CD4-positive, alpha-beta T cell treated with Interleukin-15 for 4 hours (primary cell): ENCODE measurements at regions not wholly inside any gene's neighbourhood (a gene's known extent, or its start where the extent isn't known, plus 50 kb on each side); places are given as distances from the start of the nearest gene placed in this dataset.

ENCODE experiments used
- DNase-seq: peaks from one replicate; pipeline ENCODE4 v3.0.0-alpha.2; 2020; ENCODE audit warnings: low spot score

DNA sequence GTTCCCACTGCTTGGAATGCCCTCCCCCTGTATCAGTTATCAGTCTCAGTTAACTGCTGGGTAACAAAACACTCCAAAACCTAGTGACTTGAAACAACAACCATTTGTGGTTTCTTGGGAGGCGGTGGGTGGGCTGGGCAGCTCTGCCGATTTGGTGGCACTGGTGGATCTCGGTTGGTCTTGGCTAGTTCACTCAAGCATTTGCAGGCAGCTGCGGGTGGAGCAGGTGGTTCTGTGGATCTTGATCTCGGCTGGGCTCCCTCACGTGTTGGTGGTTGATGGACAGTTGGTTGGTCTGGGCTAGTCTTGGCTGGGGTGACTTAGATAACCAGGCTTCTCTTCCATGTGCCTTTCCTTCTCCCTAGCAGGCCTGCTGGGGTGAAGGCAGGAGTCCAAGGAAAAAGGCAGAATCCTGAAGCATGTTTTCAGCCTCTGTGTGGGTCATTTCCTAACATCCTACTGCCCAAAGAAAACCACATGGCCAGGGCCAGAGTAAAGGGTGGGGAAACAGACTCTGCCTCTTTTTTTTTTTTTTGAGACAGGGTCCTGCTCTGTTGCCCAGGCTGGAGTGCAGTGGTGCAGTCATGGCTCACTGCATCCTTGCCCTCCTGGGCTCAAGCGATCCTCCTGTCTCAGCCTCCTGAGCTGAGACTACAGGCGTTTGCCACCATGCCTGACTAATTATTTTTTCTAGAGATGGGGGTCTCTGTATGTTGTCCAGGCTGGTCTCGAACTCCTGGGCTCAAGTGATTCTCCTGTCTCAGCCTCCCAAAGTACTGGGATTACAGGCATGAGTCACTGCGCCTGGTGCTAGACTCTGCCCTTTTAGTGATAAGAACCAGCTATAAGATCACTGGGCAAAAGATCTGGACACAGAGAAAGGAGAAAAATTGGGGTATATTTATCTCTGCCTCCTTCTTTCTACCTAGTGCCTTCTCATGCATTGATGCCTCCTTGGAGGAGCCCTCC, 183.7 kb downstream of the RGS3 start:
- no peak for DNase-seq

- DNase-seq = no peak
Observed at GRCh38 chr9:113648048-113648447, 184.5 kb downstream of the RGS3 start.

DNA sequence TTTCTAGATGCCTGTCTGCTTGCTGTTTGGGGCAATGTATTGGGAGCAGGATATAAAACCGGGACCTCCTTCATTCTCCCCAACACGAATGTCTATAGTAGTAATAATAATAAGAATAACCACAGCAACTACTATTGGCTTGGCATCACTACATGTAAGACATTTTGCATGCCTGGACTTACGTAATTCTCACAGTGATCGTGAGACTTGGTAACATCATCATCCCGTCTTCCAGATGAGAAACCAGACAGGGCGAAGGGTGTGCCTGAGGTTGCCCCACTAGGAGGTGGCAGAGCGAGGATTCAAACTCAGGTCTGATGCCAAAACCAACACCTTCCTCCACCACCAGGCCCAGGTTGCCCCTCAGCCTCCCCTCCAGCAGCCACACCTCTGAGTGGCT, 185.1 kb downstream of the RGS3 start:
- no peak for DNase-seq

- no peak for DNase-seq
Observed at GRCh38 chr9:113649054-113649453, 185.5 kb downstream of the RGS3 start.

DNA sequence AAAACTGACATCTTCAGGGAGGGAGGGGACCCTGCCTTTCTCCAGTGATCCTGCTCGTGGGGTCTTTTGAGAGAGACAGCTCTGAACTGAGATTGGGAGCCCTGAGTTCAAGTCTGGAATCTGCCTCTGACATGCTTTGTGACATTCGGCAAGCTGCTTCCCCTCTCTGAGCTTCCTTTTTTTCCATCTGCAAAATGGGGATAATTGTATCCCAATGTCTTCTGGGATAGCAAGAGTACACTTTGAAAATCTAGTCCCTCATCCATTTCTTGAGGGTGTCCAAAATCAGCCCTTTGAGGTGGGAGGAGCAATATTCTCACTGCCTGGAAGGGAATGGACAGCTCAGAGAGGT, 186.3 kb downstream of the RGS3 start:
- no peak for DNase-seq

- no peak for DNase-seq
Observed at GRCh38 chr9:113650207-113651131, 186.9 kb downstream of the RGS3 start.

GRCh38 chr9:113651896-113652295, 188.4 kb downstream of the RGS3 start:
- DNase-seq = no peak

- DNase-seq = no peak
Observed at GRCh38 chr9:113652355-113653152, 189.0 kb downstream of the RGS3 start.

GRCh38 chr9:113653746-113654604, 190.4 kb downstream of the RGS3 start:
- DNase-seq = no peak

- DNase-seq = no peak
Observed at GRCh38 chr9:113654605-113655428, 191.3 kb downstream of the RGS3 start.

GRCh38 chr9:113656771-113657670, 193.5 kb downstream of the RGS3 start:
- no peak for DNase-seq

- DNase-seq = peak; percentile 77
Observed at GRCh38 chr9:113657765-113658544, 194.4 kb downstream of the RGS3 start.

DNA sequence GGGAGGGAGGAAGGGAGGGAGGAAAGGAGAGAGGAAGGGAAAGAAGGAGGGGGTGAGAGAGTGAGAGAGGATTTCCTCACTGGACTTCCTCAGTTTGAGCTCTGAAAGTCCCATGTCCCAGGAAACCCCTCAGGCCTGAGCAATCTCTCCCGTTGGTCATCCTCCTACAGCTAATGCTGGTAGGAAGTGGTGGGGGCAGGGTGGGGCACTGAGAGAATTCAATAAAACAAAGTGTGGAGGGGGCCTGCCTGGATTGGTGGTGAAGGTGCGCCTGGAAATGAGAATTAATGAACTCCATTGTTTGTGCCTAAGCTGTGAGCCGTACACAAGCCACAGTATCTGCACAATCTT, 195.0 kb downstream of the RGS3 start:
- DNase-seq = no peak

DNA sequence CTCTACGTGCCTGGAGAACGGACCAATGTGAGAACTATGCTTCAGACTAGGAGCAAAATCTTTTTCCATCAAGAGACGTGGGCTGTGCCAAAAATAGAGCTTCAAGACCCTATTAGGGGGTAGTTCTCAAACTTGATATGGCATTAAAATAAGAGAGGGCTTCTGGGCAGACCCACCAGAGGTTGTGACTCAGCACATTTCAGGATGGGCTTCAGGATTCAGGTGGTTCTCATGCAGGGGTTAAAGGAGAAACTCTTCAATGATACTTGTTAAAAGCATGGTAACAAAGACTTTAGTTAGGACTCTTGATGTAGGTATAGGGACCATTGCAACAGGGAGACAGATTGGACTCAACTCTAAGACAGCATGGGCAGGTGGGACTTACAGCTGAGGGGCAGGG, 195.5 kb downstream of the RGS3 start:
- DNase-seq = no peak

DNA sequence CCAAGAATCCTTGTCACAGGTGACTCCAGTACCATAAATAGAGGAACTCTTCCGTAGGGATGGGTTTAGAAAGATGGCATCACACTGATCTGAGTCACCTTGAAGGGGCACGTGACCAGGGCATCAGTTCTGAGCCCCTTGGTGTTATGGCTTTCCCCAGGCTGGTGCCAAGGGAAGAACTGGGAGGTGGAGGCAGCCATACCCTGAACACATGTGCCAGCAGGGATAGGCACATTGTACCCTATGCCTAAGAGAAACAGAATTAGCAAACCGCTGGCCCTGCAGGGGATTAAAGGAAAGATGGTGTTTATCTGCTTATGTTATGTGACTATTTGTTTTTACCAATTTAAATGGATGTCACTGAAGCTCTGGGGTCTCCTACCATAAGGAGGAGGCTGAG, 196.2 kb downstream of the RGS3 start:
- no peak for DNase-seq

DNA sequence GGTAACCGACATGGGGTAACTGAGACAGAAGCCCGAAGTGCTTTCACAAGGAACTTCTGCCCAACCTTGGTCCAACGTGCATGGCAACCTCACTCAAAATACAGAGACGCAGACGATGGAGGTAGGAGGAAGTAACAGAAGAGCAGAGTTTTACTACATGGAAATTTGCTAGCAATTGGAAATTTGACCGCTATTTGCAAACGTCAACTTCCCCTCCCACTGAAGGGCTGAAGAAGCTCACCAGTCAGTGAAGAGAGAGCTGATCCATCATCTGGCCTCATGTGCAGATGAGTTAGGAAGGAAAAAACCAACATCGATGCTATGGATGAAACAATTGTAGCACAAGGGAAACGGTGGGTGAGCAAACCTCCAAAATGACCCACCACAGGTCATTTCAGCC, 196.7 kb downstream of the RGS3 start:
- DNase-seq = no peak

GRCh38 chr9:113661074-113661473, 197.5 kb downstream of the RGS3 start:
- no peak for DNase-seq

- no peak for DNase-seq
Observed at GRCh38 chr9:113664181-113664875, 200.8 kb downstream of the RGS3 start.
